Activated CD4-positive, alpha-beta T cell treated with anti-CD3 and anti-CD28 coated beads, Interleukin-2, amount 50 U/mL, for 48 hours (primary cell): ENCODE measurements at regions not wholly inside any gene's neighbourhood (a gene's known extent, or its start where the extent isn't known, plus 50 kb on each side); places are given as distances from the start of the nearest gene placed in this dataset.
"Not testable (repeated sequence)": the region's sequence is repeated elsewhere in the genome, so short reads cannot be mapped to it uniquely, and the experiment has no call there.

Experiments
- DNase-seq, 2 experiments: peaks; one replicate each; pipeline ENCODE4 v3.0.0-alpha.2; 2020

- DNase-seq, result no peak
Measured at GRCh38 chr11:34001557-34002064, 49.9 kb upstream of the CAPRIN1 start.

GRCh38 chr11:33999393-33999792 is 52.1 kb upstream of the CAPRIN1 start:
- DNase-seq, result no peak

- no peak for DNase-seq
Measured at GRCh38 chr11:33997584-33998251, 53.8 kb upstream of the CAPRIN1 start.

- DNase-seq, result peak; percentile 77 to 79
Measured at GRCh38 chr11:33996498-33997454, 54.8 kb upstream of the CAPRIN1 start.

- DNase-seq, result no peak
Measured at GRCh38 chr11:33994937-33995336, 56.6 kb upstream of the CAPRIN1 start.

- not testable (repeated sequence) for DNase-seq
Measured at GRCh38 chr11:33991136-33991535, 60.4 kb upstream of the CAPRIN1 start.

GRCh38 chr11:33990131-33990530 is 61.4 kb upstream of the CAPRIN1 start:
- not testable (repeated sequence) for DNase-seq

- DNase-seq, result no peak
Measured at GRCh38 chr11:33989461-33989860, 62.1 kb upstream of the CAPRIN1 start.

GRCh38 chr11:33988586-33989370 is 62.8 kb upstream of the CAPRIN1 start:
- no peak for DNase-seq

- peak; percentile 65 to 75 for DNase-seq
Measured at GRCh38 chr11:33987975-33988580, 63.5 kb upstream of the CAPRIN1 start.

GRCh38 chr11:33987545-33987944 is 64.0 kb upstream of the CAPRIN1 start:
- no peak for DNase-seq

GRCh38 chr11:33986597-33987501 is 64.7 kb upstream of the CAPRIN1 start:
- DNase-seq, result not testable (repeated sequence)

GRCh38 chr11:33984682-33985389 is 66.7 kb upstream of the CAPRIN1 start:
- no peak for DNase-seq

GRCh38 chr11:33982661-33983060 is 68.9 kb upstream of the CAPRIN1 start:
- DNase-seq, result no peak

- DNase-seq, result no peak
Measured at GRCh38 chr11:33980897-33981296, 70.6 kb upstream of the CAPRIN1 start.

- no peak for DNase-seq
Measured at GRCh38 chr11:33978376-33978775, 73.2 kb upstream of the CAPRIN1 start.

GRCh38 chr11:33977676-33978075 is 73.9 kb upstream of the CAPRIN1 start:
- DNase-seq, result no peak

GRCh38 chr11:33976495-33977199 is 74.9 kb upstream of the CAPRIN1 start:
- no peak for DNase-seq

- no peak for DNase-seq
Measured at GRCh38 chr11:33974804-33975203, 76.7 kb upstream of the CAPRIN1 start.

GRCh38 chr11:33971530-33971929 is 79.7 kb upstream of the LMO2 start:
- not testable (repeated sequence) for DNase-seq
